Left renal cortex interstitium (tissue), 4 donors: ENCODE measurements at regions not wholly inside any gene's neighbourhood (a gene's known extent, or its start where the extent isn't known, plus 50 kb on each side); places are given as distances from the start of the nearest gene placed in this dataset.

Source experiments
- DNase-seq, 4 donors: peaks; one replicate each; pipeline ENCODE4 v3.0.0-alpha.2; 2013; ENCODE audit warnings: low read depth in 4 of 4, low spot score in 2 of 4, missing footprints in 1 of 4

GRCh38 chr1:34686531-34686930 is 68.3 kb upstream of the GJB5 start:
- DNase-seq = no peak

DNA sequence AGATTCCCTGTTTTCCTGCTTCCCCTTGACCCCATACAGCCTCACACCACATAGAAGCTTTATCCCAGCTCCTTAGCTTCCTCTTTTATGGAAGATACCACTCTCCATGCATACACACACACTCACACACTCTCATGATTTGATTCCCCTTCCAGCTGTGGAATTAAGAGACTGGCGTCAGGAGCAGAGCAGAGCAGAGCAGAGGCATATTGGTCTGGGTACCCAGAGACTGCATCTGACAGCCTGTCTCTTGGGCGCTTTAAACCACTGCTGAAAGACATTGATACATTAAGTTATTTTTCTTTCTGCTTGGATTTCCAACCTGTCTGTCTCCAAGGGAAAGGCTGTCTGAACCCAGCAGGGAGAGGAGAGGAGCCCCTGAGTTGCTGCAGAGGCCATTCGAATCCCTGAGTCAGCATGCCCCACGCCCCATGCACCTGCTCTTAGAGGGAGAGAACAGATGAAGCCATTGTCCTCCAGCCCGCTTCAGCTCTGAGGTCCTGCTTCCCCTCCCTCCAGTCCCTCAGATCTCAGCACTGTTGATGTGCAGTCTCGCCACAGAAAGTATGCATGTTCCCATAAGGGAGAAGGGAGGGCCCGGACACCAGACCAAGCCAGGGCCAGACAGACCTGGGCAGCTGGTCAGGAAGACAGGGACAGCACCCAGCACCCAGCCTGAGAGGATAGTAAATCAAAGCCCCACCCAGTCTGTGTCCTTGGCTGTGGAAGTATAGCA is 66.7 kb upstream of the GJB5 start:
- no peak for DNase-seq

DNA sequence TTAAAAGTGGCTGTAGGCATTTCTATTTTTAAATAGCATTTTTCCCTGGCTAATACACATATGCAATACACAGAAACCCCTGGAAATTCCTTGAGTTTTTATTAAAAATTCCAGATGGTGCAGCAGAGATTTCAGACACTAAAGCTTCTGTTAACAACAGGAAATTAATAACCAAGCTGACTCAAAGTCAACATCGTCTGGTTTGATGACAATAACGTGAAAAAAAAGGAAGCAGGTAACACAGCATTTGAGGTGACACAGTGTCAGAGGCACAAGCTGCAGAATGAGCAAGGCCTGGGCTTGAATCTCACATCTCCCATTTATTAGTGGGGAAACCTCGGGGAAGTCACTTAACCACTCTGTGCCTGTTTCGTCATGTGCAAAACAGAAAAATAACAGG is 64.6 kb upstream of the GJB5 start:
- no peak for DNase-seq

GRCh38 chr1:34693081-34693480 is 61.8 kb upstream of the GJB5 start:
- no peak for DNase-seq

GRCh38 chr1:34694383-34694782 is 60.5 kb upstream of the GJB5 start:
- no peak for DNase-seq

- no peak for DNase-seq
Observed at GRCh38 chr1:34695580-34695979, 59.3 kb upstream of the GJB5 start.

- no peak for DNase-seq
Observed at GRCh38 chr1:34696230-34696629, 58.6 kb upstream of the GJB5 start.

DNA sequence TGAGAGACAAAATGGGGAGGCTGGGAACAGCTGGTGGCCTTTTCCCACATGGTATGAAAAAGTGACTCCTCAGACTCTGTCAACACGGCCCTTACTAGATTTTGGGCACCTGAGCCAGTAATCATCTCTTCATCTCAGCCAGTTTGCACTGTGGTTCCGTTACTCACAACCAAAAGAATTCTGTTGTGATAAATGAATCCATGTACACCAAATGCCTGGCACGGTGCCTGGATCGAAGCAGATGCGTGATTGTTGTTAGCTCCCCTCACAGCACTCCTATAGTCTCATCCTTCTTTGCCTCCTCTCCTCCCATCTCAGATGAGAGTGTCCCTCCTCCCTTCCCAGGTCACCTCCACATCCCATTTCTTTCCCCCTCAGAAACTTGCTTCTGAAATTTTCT is 57.9 kb upstream of the GJB5 start:
- no peak for DNase-seq

GRCh38 chr1:34697818-34698217 is 57.0 kb upstream of the GJB5 start:
- DNase-seq = no peak

GRCh38 chr1:34701326-34702060 is 53.4 kb upstream of the GJB5 start:
- peak in 3 of 4 donors; percentile 36 to 50 (median 37) for DNase-seq
